Kidney epithelial cell (primary cell): ENCODE measurements at regions not wholly inside any gene's neighbourhood (a gene's known extent, or its start where the extent isn't known, plus 50 kb on each side); places are given as distances from the start of the nearest gene placed in this dataset.

Source experiments
- DNase-seq: peaks from one replicate; pipeline ENCODE4 v3.0.0-alpha.2; 2010; ENCODE audit warnings: low read depth
- H3K27me3 ChIP-seq: 2 replicates; pipeline ENCODE4 v1.6.0; 2011; ENCODE audit warnings: low read length; ENCODE audit not compliant: control insufficient read depth, insufficient read depth
- H3K36me3 ChIP-seq: 2 replicates; pipeline ENCODE4 v1.5.1; 2011; ENCODE audit warnings: low read length; ENCODE audit not compliant: control insufficient read depth, insufficient read depth
- H3K4me3 ChIP-seq: 2 replicates; pipeline ENCODE4 v1.5.1; 2011; ENCODE audit warnings: low read depth, mild to moderate bottlenecking, control low read depth, low read length
- TF ChIP-seq, protein P1 (sequence below): IDR thresholded peaks from 2 replicates; pipeline ENCODE4 v1.5.1; 2011; ENCODE audit warnings: mild to moderate bottlenecking, moderate library complexity, low read length, control low read depth, inconsistent platforms; ENCODE audit not compliant: insufficient read depth, poor library complexity, severe bottlenecking

DNA sequence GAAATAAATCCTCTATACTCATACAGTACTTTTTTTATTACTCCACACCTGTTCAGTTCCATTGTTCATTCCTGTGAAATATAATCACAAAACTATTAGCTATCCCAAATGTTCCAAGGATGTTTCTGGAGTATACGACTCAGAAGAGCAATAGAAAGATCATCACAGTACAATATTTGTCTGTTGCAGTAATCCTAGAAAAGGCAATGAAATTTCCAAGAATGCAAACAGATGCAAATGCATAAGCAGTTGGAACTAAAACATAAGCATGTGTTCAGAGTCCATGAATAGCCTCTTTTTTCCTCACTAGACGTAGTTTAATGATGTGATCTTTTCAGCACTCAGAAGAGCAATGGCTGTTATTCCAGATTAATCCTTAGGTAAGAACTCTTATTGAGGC lies 55.2 kb downstream of the RTL3 start:
- Histone ChIP-seq H3K4me3 (no peak overlapping the region), H3K27me3 (no peaks in the 10 kb centered on the region), H3K36me3 (no peaks in the 10 kb centered on the region)
- DNase-seq, result no peak
- TF ChIP-seq, protein P1, sequence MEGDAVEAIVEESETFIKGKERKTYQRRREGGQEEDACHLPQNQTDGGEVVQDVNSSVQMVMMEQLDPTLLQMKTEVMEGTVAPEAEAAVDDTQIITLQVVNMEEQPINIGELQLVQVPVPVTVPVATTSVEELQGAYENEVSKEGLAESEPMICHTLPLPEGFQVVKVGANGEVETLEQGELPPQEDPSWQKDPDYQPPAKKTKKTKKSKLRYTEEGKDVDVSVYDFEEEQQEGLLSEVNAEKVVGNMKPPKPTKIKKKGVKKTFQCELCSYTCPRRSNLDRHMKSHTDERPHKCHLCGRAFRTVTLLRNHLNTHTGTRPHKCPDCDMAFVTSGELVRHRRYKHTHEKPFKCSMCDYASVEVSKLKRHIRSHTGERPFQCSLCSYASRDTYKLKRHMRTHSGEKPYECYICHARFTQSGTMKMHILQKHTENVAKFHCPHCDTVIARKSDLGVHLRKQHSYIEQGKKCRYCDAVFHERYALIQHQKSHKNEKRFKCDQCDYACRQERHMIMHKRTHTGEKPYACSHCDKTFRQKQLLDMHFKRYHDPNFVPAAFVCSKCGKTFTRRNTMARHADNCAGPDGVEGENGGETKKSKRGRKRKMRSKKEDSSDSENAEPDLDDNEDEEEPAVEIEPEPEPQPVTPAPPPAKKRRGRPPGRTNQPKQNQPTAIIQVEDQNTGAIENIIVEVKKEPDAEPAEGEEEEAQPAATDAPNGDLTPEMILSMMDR, result no peak

DNA sequence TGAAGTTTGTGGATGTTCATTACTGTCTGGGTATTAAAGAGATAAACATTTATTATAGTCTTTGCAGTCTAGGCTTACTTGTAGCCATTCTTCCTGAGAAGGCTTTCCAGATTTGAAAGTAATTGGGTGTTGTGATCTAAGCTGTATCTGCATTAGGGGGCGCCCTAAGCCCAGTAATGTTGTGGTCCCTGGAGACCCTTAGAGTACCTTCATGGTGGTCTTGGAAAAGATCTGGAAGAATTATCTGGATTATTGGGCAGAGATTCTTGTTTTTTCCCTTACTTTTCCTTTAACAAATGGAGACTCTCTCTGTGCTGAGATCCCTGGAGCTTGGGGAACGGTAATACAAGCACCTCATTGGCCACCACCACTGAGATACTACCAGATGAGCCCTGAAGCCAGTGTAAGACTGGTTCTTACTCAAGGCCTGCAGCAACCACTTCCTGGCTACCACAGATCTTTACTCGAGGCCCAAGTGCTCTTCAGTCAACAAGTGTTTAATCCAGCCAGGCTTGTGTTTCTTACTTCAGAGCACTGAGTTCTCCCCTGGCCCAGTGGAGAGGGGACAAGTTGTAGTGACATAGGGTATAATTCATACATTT lies 63.1 kb downstream of the RTL3 start:
- H3K27me3 ChIP-seq, result no peaks in the 10 kb centered on the region
- TF ChIP-seq, protein P1, result peak; percentile 18
- H3K4me3 ChIP-seq, result no peak overlapping the region
- no peaks in the 10 kb centered on the region for H3K36me3 ChIP-seq
- DNase-seq, result no peak

DNA sequence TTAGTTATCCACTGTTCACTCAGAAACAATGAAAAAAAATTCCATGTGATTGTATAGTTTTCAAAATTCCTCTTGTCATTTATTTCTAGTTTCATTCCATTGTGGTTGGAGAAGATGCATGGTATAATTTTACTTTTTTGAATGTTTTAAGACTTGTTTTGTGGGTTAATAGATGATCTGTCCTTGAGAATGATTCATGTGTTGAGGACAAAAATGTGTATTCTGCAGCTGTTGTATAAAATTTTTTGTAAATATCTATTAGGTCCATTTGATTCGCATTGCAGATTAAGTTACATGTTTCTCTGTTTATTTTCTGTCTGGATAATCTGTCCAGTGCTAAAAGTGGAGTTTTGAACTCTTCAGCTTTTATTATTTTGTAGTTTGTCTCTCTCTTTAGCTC lies 65.4 kb downstream of the RTL3 start:
- Histone ChIP-seq H3K27me3 (no peaks in the 10 kb centered on the region), H3K4me3 (no peak overlapping the region), H3K36me3 (no peaks in the 10 kb centered on the region)
- no peak for DNase-seq
- TF ChIP-seq, protein P1, result no peak

DNA sequence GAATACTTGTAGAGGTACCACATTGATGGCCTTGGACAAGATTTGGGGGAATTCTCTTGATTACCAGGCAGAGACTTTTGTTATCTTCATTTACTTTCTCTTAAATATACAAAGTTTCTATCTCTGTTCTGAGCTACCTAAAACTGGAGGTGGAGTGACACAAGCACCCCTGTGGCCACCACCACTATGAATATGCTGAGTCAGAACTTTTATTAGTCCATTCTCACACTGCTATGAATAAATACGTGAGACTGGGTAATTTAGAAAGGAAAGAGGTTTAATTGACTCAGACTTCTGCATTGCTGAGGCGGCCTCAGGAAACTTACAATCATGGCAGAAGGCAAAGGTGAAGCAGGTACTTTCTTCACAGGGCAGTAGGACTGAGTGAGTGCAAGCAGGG lies 67.1 kb downstream of the RTL3 start:
- Histone ChIP-seq H3K4me3 (no peak overlapping the region), H3K27me3 (no peaks in the 10 kb centered on the region), H3K36me3 (no peaks in the 10 kb centered on the region)
- TF ChIP-seq, protein P1, result no peak
- no peak for DNase-seq

DNA sequence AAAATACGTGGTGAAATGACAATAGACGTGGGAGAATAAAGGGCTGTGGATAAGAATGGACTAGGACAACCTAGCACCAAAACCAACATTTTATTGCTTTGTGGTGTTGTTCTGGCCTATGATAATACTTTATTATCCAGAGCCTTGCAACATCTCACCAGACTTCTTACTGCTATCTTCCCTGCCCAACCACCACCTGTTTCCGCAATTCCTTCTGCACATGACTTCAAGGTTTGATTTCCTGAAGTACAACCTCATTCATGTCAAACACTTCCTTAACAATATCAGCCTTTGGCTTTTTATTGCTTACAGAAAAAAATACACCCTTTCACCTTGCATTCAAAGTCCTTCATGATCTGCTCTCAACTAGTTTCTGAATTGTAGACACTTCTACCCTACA lies 84.8 kb downstream of the RTL3 start:
- TF ChIP-seq, protein P1, result no peak
- Histone ChIP-seq H3K36me3 (no peaks in the 10 kb centered on the region), H3K27me3 (no peaks in the 10 kb centered on the region), H3K4me3 (no peak overlapping the region)
- no peak for DNase-seq

DNA sequence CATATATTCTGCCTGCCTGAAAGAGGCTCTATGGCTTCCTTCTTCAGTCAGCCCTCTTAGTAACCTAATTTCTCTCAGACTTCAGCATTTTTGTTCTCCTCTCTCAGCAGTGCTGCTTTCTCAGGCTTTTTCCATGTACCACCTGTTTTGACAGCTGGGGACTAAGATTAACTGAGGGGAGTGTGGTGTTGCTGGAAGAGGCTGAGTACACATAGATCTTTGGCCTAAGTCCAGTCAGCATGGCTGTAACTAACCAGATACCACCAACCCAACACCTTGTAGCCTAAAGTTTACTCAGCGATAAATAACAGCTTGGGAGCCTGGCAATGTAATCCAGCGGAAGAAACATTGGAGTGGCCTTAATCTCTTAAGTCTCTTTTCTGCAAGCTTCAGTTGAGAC lies 85.5 kb downstream of the RTL3 start:
- no peak for DNase-seq
- TF ChIP-seq, protein P1, result no peak
- Histone ChIP-seq H3K27me3 (no peaks in the 10 kb centered on the region), H3K36me3 (no peaks in the 10 kb centered on the region), H3K4me3 (no peak overlapping the region)
